Gastroesophageal sphincter (tissue), 3 donors: ENCODE measurements at regions not wholly inside any gene's neighbourhood (a gene's known extent, or its start where the extent isn't known, plus 50 kb on each side); places are given as distances from the start of the nearest gene placed in this dataset.

Experiments used
- CTCF ChIP-seq, 4 experiments: fragments of 200-600 bp in 2 of 4; fragments of 450-650 bp in 2 of 4; sonication (generic) in 1 of 4; IDR thresholded peaks; one replicate each; pipeline ENCODE4 v1.5.1; 2017 to 2019; ENCODE audit warnings: antibody characterized with exemption in 4 of 4, mild to moderate bottlenecking in 2 of 4, moderate library complexity in 2 of 4
- EP300 ChIP-seq: sonication (generic); formaldehyde crosslinking; IDR thresholded peaks from one replicate; pipeline ENCODE4 v1.6.1; 2017; ENCODE audit warnings: antibody characterized with exemption, mild to moderate bottlenecking
- POLR2A ChIP-seq, 2 donors: fragments of 450-650 bp; IDR thresholded peaks; one replicate each; pipeline ENCODE4 v1.6.1; 2017; ENCODE audit warnings: antibody characterized with exemption in 2 of 2, mild to moderate bottlenecking in 2 of 2, moderate library complexity in 1 of 2
- POLR2AphosphoS5 ChIP-seq: sonication (generic); formaldehyde crosslinking; IDR thresholded peaks from one replicate; pipeline ENCODE4 v1.6.1; 2017; ENCODE audit warnings: antibody characterized with exemption

- no peak for TF ChIP-seq CTCF (IDR thresholded peaks at IDR 0.05)
- no peak for TF ChIP-seq EP300
- no peak for TF ChIP-seq POLR2A (IDR thresholded peaks at IDR 0.05)
- TF ChIP-seq POLR2AphosphoS5, result no peak
These were observed 313.7 kb upstream of the ATP10A start for GRCh38 chr15:26176831-26177230.
